Parathyroid adenoma (tissue), 2 donors: ENCODE measurements at regions not wholly inside any gene's neighbourhood (a gene's known extent, or its start where the extent isn't known, plus 50 kb on each side); places are given as distances from the start of the nearest gene placed in this dataset.

Experiments
- H2AFZ ChIP-seq: fragments of 300-600 bp; sonication (generic); one replicate; pipeline ENCODE4 v1.7.0; 2017; ENCODE audit warnings: antibody characterized with exemption, mild to moderate bottlenecking
- H3K27ac ChIP-seq: fragments of 300-600 bp; sonication (generic); one replicate; pipeline ENCODE4 v1.7.0; 2017
- H3K27me3 ChIP-seq: fragments of 300-600 bp; sonication (generic); one replicate; pipeline ENCODE4 v1.7.0; 2017; ENCODE audit warnings: low read length; ENCODE audit not compliant: control insufficient read depth, insufficient read depth
- H3K36me3 ChIP-seq: fragments of 300-600 bp; sonication (generic); one replicate; pipeline ENCODE4 v1.7.0; 2017; ENCODE audit warnings: low read length; ENCODE audit not compliant: control insufficient read depth, insufficient read depth
- H3K4me1 ChIP-seq: fragments of 300-600 bp; sonication (generic); one replicate; pipeline ENCODE4 v1.7.0; 2017; ENCODE audit warnings: control low read depth
- H3K4me2 ChIP-seq: fragments of 300-600 bp; sonication (generic); one replicate; pipeline ENCODE4 v1.7.0; 2017; ENCODE audit warnings: low read length
- H3K4me3 ChIP-seq: fragments of 300-600 bp; sonication (generic); one replicate; pipeline ENCODE4 v1.7.0; 2017; ENCODE audit warnings: low read depth, low read length
- H3K79me2 ChIP-seq: fragments of 300-600 bp; sonication (generic); one replicate; pipeline ENCODE4 v1.7.0; 2017; ENCODE audit warnings: control low read depth
- H3K9ac ChIP-seq: fragments of 300-600 bp; sonication (generic); one replicate; pipeline ENCODE4 v1.7.0; 2017; ENCODE audit warnings: mild to moderate bottlenecking
- H3K9me3 ChIP-seq: fragments of 300-600 bp; sonication (generic); one replicate; pipeline ENCODE4 v1.7.0; 2017; ENCODE audit warnings: low read length; ENCODE audit not compliant: control insufficient read depth
- TF ChIP-seq, protein P1 (sequence below): fragments of 300-600 bp; sonication (generic); IDR thresholded peaks from one replicate; pipeline ENCODE4 v1.7.0; 2017; ENCODE audit warnings: antibody characterized with exemption, mild to moderate bottlenecking
- donor health status: primary hyperparathyroidism.

GRCh38 chr15:97037080-97037479 lies 706.6 kb downstream of the NR2F2 start:
- no peaks in the 10 kb centered on the region for H3K4me1 ChIP-seq
- no peak overlapping the region for H3K9ac ChIP-seq
- no peak overlapping the region for H3K4me2 ChIP-seq
- H3K27me3 ChIP-seq, result no peaks in the 10 kb centered on the region
- H3K27ac ChIP-seq, result no peak overlapping the region
- H3K36me3 ChIP-seq, result no peaks in the 10 kb centered on the region
- no peaks in the 10 kb centered on the region for H3K9me3 ChIP-seq
- TF ChIP-seq, protein P1, sequence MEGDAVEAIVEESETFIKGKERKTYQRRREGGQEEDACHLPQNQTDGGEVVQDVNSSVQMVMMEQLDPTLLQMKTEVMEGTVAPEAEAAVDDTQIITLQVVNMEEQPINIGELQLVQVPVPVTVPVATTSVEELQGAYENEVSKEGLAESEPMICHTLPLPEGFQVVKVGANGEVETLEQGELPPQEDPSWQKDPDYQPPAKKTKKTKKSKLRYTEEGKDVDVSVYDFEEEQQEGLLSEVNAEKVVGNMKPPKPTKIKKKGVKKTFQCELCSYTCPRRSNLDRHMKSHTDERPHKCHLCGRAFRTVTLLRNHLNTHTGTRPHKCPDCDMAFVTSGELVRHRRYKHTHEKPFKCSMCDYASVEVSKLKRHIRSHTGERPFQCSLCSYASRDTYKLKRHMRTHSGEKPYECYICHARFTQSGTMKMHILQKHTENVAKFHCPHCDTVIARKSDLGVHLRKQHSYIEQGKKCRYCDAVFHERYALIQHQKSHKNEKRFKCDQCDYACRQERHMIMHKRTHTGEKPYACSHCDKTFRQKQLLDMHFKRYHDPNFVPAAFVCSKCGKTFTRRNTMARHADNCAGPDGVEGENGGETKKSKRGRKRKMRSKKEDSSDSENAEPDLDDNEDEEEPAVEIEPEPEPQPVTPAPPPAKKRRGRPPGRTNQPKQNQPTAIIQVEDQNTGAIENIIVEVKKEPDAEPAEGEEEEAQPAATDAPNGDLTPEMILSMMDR, result no peak
- no peaks in the 10 kb centered on the region for H3K79me2 ChIP-seq
- no peak overlapping the region for H2AFZ ChIP-seq
- H3K4me3 ChIP-seq, result no peak overlapping the region

DNA sequence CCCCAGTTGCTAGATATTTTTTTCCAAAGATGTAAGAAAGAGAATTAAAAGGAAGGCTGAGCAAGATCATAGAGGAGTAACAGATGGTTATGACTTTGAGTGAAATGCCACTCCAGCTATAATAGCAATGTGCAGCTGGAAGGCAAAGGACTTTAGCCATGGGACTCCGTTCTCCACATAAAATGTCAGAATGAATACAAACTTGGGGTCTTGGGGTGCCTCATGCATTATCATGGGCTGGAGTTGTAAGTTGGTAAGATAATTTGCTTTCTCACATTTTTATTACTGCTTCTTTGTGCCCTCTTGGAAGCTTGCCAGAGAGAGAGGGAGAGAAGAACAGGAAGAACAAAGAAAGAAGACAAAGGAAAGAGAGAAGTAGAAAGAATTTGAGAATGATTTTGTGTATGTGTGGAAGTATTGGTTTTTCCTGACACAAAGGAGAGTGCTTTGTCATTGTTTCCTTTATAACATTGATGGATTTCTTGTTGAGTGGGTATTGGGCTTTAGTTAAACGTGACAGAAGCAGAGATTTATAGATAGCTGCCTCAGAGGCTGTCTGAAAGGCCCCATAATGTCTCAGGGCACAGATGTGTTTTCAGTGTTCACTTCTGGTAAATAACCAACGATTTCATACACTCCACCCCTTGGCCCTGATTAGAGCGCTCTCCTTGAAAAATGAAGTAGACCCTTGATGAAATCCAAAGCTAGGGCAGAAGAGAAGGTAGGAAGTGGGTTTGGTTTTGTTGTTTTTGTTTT lies 715.3 kb downstream of the NR2F2 start:
- H3K27me3 ChIP-seq, result no peaks in the 10 kb centered on the region
- H3K9me3 ChIP-seq, result no peaks in the 10 kb centered on the region
- no peak overlapping the region for H2AFZ ChIP-seq
- H3K4me1 ChIP-seq, result no peaks in the 10 kb centered on the region
- H3K9ac ChIP-seq, result no peak overlapping the region
- no peak overlapping the region for H3K4me3 ChIP-seq
- H3K4me2 ChIP-seq, result no peak overlapping the region
- H3K27ac ChIP-seq, result no peak overlapping the region
- H3K36me3 ChIP-seq, result no peaks in the 10 kb centered on the region
- H3K79me2 ChIP-seq, result no peaks in the 10 kb centered on the region
- TF ChIP-seq, protein P1, result no peak

DNA sequence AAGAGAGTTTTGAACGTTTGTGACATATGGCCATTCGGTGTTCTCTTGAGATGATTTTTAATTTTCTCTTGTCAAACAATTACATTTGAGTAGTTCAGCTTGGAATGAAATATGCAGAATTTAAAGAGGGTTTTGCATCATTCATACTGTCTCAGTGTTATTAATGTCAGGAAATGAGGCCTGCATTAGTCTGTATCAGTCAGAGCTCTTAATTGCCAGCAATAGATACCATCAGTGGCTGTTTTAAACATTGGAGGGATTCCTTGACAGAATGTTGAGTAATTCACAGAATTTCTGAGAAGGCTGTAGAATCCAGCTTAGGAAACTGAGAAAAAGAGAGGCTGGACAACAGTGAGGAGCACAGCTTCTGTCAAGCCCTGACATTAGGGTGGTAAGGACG lies 722.0 kb downstream of the NR2F2 start:
- Histone ChIP-seq H3K79me2 (no peaks in the 10 kb centered on the region), H3K36me3 (no peaks in the 10 kb centered on the region), H3K4me3 (no peak overlapping the region), H3K9me3 (no peaks in the 10 kb centered on the region), H2AFZ (no peak overlapping the region), H3K9ac (no peak overlapping the region), H3K4me1 (no peaks in the 10 kb centered on the region), H3K27me3 (no peaks in the 10 kb centered on the region), H3K27ac (no peak overlapping the region), H3K4me2 (no peak overlapping the region)
- TF ChIP-seq, protein P1, result no peak

- no peaks in the 10 kb centered on the region for H3K27me3 ChIP-seq
- no peaks in the 10 kb centered on the region for H3K4me1 ChIP-seq
- H3K9ac ChIP-seq, result no peak overlapping the region
- no peak overlapping the region for H3K27ac ChIP-seq
- H2AFZ ChIP-seq, result no peak overlapping the region
- H3K4me3 ChIP-seq, result no peak overlapping the region
- TF ChIP-seq, protein P1, result no peak
- no peak overlapping the region for H3K4me2 ChIP-seq
- no peaks in the 10 kb centered on the region for H3K79me2 ChIP-seq
- H3K36me3 ChIP-seq, result no peaks in the 10 kb centered on the region
- H3K9me3 ChIP-seq, result no peaks in the 10 kb centered on the region
These were observed 723.1 kb downstream of the NR2F2 start for GRCh38 chr15:97053635-97054034.

DNA sequence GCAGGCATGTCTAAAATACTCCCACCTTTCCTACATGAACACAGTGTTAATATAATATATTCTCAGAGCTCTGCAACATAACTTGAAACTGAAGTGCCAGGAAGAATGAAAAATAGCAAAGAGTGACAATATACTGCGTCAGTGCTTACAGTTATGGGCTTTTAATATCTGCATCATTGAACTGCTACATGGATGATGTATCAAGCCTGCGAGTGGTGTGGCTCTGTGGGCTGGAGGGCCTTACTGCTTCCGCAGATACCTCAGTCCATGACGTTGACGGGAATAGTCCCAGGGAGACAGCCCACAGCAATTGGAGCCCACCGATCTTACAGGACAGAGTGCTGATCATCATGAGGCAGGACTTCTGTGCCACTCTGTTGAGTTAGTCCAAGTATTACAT lies 727.0 kb downstream of the NR2F2 start:
- H3K4me3 ChIP-seq, result no peak overlapping the region
- H3K36me3 ChIP-seq, result no peaks in the 10 kb centered on the region
- no peak overlapping the region for H2AFZ ChIP-seq
- no peaks in the 10 kb centered on the region for H3K4me1 ChIP-seq
- H3K4me2 ChIP-seq, result no peak overlapping the region
- no peaks in the 10 kb centered on the region for H3K27me3 ChIP-seq
- no peak overlapping the region for H3K9ac ChIP-seq
- no peaks in the 10 kb centered on the region for H3K79me2 ChIP-seq
- no peaks in the 10 kb centered on the region for H3K9me3 ChIP-seq
- no peak overlapping the region for H3K27ac ChIP-seq
- TF ChIP-seq, protein P1, result no peak
